ENCODE measurements at regions not wholly inside any gene's neighbourhood (a gene's known extent, or its start where the extent isn't known, plus 50 kb on each side); places are given as distances from the start of the nearest gene placed in this dataset.
A peak's percentile ranks its signal among the peaks of the same experiment; 100 is the strongest.
"Not testable (repeated sequence)": the region's sequence is repeated elsewhere in the genome, so short reads cannot be mapped to it uniquely, and the experiment has no call there.

DNA sequence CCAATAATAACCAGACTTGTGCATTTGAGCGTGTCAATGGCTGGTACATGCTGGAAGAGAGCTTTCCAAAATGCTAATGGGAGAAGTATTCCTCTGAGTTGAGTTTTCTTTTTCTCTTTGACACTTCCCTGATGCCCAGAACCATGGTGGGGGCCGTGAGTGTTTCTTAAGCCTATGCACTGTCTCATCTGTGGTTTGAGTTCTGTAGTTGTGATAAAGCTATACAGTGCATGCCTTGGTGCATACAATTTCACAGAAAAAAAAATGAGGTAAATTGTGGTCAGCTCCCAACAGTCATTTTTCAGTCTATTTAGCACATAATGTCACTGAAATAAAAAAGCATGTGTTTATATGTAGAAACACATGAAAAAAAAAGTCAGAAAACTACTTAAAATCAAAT lies 204.8 kb downstream of the HDGFL1 start:
- no peak for TF ChIP-seq CTCF (conservative IDR thresholded peaks at IDR 0.05)
- Mint-ChIP-seq H3K4me3 (no peak overlapping the region), H3K27ac (no peak overlapping the region), H3K4me1 (ENCODE audit: unreplicated experiment) (no peaks in the 10 kb centered on the region), H3K9me3 (peaks cover 16% of the 10 kb centered on the region), H3K27me3 (peaks cover 3% of the 10 kb centered on the region), H3K36me3 (peaks cover 4% of the 10 kb centered on the region)
- DNase-seq (ENCODE audit: extremely low spot score, unreplicated experiment): no peak

GRCh38 chr6:22778438-22778837 lies 209.1 kb downstream of the HDGFL1 start:
- not testable (repeated sequence) for H3K27me3 Mint-ChIP-seq; DNase-seq (ENCODE audit: extremely low spot score, unreplicated experiment); H3K4me1 Mint-ChIP-seq (ENCODE audit: unreplicated experiment); H3K36me3 Mint-ChIP-seq; H3K27ac Mint-ChIP-seq; H3K4me3 Mint-ChIP-seq
- peaks cover 20% of the 10 kb centered on the region for H3K9me3 Mint-ChIP-seq

DNA sequence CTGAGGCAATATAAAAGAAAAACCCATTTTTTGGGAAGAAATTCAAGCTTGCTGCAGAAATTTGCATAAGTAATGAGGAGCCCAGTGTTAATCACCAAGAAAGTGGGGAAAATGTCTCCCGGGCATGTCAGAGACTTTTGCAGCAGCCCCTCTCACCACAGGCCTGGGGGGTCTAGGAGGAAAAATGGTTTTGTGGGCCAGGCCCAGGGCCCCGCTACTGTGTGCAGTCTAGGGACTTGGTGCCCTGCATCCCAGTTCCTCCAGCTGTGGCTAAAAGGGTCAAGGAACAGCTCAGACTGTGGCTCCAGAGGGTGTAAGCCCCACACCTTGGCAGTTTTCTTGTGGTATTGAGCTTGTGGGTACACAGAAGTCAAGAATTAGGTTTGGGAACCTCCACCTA lies 209.7 kb downstream of the HDGFL1 start:
- no peak overlapping the region for H3K27ac Mint-ChIP-seq
- H3K36me3 Mint-ChIP-seq: no peaks in the 10 kb centered on the region
- no peak for TF ChIP-seq CTCF (conservative IDR thresholded peaks at IDR 0.05)
- H3K27me3 Mint-ChIP-seq: no peaks in the 10 kb centered on the region
- H3K9me3 Mint-ChIP-seq: peaks cover 20% of the 10 kb centered on the region
- no peaks in the 10 kb centered on the region for H3K4me1 Mint-ChIP-seq (ENCODE audit: unreplicated experiment)
- H3K4me3 Mint-ChIP-seq: no peak overlapping the region
- DNase-seq (ENCODE audit: extremely low spot score, unreplicated experiment): no peak

- Mint-ChIP-seq H3K4me1 (ENCODE audit: unreplicated experiment) (peaks cover 12% of the 10 kb centered on the region), H3K9me3 (peaks cover 8% of the 10 kb centered on the region), H3K27me3 (no peaks in the 10 kb centered on the region), H3K4me3 (no peak overlapping the region), H3K36me3 (no peaks in the 10 kb centered on the region), H3K27ac (no peak overlapping the region)
- DNase-seq (ENCODE audit: extremely low spot score, unreplicated experiment): no peak
- no peak for TF ChIP-seq CTCF (conservative IDR thresholded peaks at IDR 0.05)
Measured at GRCh38 chr6:22783931-22784330, 214.6 kb downstream of the HDGFL1 start.

- no peak for TF ChIP-seq CTCF (conservative IDR thresholded peaks at IDR 0.05)
- no peak for DNase-seq (ENCODE audit: extremely low spot score, unreplicated experiment)
- H3K27me3 Mint-ChIP-seq: no peaks in the 10 kb centered on the region
- H3K4me1 Mint-ChIP-seq (ENCODE audit: unreplicated experiment): peaks cover 12% of the 10 kb centered on the region
- no peaks in the 10 kb centered on the region for H3K36me3 Mint-ChIP-seq
- H3K4me3 Mint-ChIP-seq: peak overlapping the region; percentile 33
- H3K9me3 Mint-ChIP-seq: peaks cover 6% of the 10 kb centered on the region
- no peak overlapping the region for H3K27ac Mint-ChIP-seq
Measured at GRCh38 chr6:22784601-22785410, 215.4 kb downstream of the HDGFL1 start.

DNA sequence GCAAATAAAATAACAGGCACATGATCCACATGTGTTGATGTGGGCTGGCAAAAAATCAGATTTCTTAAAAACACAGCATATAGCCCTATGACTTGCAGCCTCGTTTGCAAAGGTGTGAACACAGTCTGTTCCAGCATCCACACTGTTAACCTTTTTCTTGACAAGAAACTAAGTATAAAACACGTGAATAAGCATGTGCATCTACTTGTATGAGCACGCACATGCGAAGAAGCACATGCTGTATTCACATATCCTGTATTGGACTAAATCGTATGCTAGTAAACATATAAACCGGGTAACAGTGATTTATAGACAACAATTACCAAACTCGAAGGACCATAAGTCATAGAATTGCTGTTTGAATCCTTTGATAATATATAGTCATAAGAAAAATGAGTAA lies 218.7 kb downstream of the HDGFL1 start:
- H3K36me3 Mint-ChIP-seq: no peaks in the 10 kb centered on the region
- no peaks in the 10 kb centered on the region for H3K27me3 Mint-ChIP-seq
- peaks cover 12% of the 10 kb centered on the region for H3K4me1 Mint-ChIP-seq (ENCODE audit: unreplicated experiment)
- H3K4me3 Mint-ChIP-seq: no peak overlapping the region
- no peak for TF ChIP-seq CTCF (conservative IDR thresholded peaks at IDR 0.05)
- DNase-seq (ENCODE audit: extremely low spot score, unreplicated experiment): no peak
- H3K9me3 Mint-ChIP-seq: peaks cover 5% of the 10 kb centered on the region
- no peak overlapping the region for H3K27ac Mint-ChIP-seq

Data from type B pancreatic cell (in vitro differentiated cells).